SIG-M5 treated with dmso at 0.1 percent for 504 hours (cell line): ENCODE measurements at regions not wholly inside any gene's neighbourhood (a gene's known extent, or its start where the extent isn't known, plus 50 kb on each side); places are given as distances from the start of the nearest gene placed in this dataset.
"Not testable (repeated sequence)": the region's sequence is repeated elsewhere in the genome, so short reads cannot be mapped to it uniquely, and the experiment has no call there.

Source experiments
- DNase-seq: peaks from one replicate; lab custom pipeline; 2025; ENCODE audit not compliant: unreplicated experiment; lab: John Stamatoyannopoulos, UW

DNA sequence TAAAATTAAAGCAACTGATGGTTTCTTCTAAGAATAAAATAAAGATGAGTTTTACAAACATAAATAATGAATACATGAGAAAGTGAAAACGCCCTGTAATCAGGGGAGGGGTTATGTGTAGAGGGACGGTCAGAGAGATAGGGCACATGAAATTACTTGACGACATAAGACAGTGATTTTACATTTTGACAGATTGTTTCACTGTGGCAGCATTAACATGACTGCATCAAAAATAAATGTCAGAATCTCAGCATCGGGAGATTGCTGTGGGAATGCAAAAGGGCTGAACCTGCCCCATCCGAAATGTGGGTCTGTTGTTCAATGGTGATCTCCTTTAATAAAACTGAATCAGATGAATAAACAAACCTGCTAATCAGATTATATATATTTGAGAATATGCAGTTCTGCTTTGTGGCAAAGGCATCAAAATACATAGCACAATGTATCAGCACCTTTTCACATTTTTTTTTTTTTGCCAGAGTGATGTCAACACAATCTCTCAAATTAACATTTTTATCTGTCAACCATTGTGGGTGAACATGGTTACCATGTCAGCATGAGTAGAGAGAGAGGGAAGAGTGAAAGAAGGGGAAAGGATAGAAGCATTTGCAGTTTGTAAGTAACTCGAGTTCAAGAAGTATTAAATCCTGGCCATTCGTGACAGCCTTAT is 177.1 kb upstream of the MAN1A1 start:
- no peak for DNase-seq

DNA sequence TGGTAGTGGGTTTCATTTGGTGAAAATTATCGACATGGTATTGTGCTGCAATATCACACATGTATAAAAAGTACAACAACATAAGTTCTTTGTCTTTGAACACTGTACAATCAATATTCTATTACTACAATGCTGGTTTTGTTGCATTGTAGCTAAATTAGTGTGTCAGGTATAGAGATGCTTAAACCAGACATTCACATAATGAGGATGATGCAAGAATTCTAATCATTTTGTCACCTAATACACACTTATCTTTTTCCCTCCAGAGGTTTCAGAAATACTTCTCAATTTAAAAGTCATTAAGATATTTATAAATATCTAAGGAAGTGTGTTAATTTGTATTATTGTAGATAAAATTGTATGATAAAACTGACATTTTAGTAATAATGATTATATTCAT is 174.8 kb upstream of the MAN1A1 start:
- no peak for DNase-seq

DNA sequence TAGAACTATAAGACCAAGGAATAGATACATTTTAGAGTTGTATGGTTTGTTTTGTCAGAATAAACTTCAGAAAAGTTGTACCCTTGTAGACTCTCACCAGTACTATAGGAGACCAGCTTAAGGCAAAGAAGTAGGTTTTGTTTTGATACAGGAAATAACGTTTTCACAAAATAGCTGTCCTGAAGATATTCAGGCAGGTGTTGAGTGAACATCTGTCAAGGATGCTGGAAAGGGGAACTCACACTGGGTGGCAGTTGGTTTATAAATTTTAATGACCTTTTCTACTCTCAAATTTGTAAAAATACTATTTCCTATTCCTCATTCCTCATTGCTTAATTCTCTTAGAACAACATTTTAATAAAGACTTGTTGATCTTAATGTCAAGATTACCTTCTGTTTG is 174.0 kb upstream of the MAN1A1 start:
- DNase-seq: no peak

- DNase-seq: no peak
Observed at GRCh38 chr6:119521251-119521650, 171.7 kb upstream of the MAN1A1 start.

DNA sequence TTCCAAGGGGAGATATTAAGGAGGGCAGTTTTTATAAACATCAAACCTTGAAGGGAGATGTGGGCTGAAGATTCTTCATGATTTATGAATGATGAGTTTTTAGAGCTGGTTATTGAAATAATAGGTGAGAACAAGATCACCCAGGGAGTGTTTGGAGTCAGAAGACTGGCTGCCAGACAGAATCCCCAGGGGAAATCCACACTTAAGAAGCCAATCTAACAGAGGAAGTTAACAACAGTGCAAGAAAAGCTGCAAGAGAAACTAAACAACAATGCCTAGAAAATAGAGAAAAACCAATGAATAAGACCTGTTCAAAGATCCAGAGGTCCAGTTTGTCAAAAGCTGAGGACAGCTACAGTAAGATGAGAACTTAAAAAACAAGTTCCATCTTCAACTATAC is 167.9 kb upstream of the MAN1A1 start:
- DNase-seq: no peak

DNA sequence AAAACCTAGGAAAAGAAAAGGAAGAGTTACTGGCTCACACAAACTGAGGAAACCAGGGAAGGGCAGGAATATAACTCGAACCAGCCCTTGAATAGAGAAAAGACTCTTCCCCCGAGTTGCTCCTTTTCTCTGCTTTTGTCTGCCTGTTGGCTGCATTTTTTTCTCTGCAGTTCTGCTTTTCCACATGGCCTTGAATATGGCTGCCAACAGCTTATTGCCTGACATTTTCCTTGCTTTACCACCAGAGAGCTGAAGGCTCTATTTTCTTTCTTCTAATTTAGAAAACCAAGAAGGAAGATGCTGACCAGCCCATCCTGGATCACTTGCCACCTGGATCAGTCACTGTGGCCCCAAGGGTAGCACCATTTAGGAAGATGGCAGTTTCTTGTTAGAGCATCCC is 164.8 kb upstream of the MAN1A1 start:
- no peak for DNase-seq

GRCh38 chr6:119511024-119511423 is 161.5 kb upstream of the MAN1A1 start:
- no peak for DNase-seq

DNA sequence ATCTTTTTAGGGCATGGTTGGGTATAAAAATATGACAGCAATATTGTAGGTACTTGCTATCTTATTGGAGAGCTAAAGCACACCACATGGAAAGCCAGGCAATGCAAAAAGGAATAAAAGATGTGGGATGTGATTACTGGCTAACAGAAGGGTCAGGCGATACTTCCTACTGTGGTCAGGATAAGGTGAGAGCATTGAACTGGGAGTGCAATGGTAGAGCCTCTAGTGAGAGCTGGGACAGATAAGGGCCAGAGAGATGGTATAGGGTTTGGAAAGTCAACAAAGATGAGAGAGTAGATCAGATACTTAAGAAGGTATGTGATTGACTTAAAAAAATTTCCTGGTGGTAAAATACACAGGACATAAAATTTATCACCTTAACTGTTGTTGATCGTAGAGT is 160.7 kb upstream of the MAN1A1 start:
- DNase-seq: no peak

GRCh38 chr6:119506631-119507174 is 157.1 kb upstream of the MAN1A1 start:
- DNase-seq: no peak

DNA sequence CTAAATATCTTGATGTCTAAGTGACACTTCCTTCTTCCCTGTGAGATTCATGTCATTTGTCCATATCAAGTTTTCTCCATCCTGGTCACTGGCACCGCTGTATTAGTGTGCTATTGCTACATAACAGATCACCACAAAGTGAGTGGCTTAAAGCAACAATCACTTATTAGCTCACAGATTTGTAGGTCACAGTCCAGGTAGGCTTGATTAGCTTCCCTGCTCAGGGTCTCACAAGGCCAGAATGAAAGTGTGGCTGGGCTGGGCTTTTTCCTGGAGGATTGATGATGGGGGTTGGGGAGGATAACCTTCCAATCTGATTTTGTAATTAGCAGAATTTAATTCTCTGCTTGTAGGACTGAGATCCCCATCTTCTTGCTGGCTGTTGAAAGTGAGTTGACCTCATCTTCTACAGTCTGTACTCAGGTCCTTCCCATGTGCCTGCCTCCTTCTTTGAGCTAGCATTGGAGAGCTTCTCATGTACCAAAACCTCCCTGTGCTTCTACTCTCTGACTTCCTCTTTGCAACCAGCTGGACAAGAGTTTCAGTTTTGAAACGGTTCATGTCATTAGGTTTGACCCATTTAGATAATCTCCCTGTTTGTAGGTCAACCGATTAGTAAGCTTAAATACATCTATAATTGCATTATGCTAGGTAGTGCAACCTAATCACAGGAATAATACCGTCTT is 152.4 kb upstream of the MAN1A1 start:
- DNase-seq: no peak

GRCh38 chr6:119499797-119500196 is 150.2 kb upstream of the MAN1A1 start:
- DNase-seq: no peak

DNA sequence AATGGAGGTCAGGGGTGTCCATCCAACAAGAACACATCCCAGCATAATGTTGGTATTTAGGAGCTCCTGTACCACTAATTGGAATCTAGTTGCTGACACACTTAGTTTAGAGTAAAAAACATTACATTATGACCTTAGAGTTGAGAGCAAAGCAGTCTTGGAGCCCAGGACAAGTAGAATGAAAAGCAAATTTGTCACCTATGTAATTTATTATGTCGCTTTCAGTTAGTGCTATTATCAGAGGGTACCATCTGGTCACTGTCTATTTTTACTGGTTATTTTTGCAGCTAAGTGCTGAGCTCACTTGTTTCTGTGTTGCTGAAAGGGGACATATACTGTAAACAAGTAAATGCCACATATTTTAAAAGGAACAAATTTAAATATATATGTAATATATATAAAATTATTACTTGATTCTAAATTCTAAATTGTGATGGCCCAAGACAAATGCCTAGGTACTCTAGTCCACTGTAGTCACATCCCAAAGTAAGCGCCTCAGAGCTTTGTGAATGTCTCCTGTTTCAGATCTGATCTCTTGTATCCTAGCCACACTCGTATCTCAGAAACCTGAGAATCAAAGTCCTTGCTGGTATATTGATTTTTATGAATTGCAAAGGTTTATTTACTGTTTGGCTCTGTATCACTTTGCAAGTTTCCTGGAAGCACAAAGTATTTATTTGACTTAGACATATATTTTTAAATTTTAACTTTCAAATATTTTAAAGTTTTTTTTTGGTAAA is 148.6 kb upstream of the MAN1A1 start:
- no peak for DNase-seq

DNA sequence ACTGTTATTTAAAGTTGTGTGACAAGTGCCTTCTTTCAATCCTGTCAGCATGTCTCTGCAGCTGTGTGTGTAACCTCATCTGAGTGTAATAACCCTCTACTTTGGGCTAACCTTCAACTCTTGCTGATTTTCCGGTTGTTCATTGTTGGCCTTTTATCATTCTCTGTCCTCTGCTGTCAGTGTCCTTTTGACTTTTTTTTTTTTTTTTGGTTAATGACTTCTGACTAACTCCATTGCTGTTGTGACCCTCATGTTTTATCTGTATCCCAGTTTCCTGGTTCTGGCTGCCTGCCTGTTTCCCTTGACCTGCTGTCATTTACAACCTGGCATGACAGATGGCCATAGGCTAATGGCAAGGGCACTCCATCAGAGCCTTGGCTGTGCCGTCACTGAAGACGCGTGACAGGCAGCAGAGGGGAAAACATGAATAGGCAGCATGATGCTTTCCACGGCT is 145.7 kb upstream of the MAN1A1 start:
- DNase-seq: no peak

GRCh38 chr6:119493980-119494379 is 144.4 kb upstream of the MAN1A1 start:
- DNase-seq: no peak

GRCh38 chr6:119491112-119491511 is 141.6 kb upstream of the MAN1A1 start:
- DNase-seq: not testable (repeated sequence)

GRCh38 chr6:119490050-119490449 is 140.5 kb upstream of the MAN1A1 start:
- DNase-seq: not testable (repeated sequence)

GRCh38 chr6:119484598-119484997 is 135.0 kb upstream of the MAN1A1 start:
- peak; percentile 35 for DNase-seq

GRCh38 chr6:119483908-119484307 is 134.3 kb upstream of the MAN1A1 start:
- DNase-seq: no peak

- DNase-seq: no peak
Observed at GRCh38 chr6:119482850-119483285, 133.3 kb upstream of the MAN1A1 start.

- no peak for DNase-seq
Observed at GRCh38 chr6:119481976-119482375, 132.4 kb upstream of the MAN1A1 start.

DNA sequence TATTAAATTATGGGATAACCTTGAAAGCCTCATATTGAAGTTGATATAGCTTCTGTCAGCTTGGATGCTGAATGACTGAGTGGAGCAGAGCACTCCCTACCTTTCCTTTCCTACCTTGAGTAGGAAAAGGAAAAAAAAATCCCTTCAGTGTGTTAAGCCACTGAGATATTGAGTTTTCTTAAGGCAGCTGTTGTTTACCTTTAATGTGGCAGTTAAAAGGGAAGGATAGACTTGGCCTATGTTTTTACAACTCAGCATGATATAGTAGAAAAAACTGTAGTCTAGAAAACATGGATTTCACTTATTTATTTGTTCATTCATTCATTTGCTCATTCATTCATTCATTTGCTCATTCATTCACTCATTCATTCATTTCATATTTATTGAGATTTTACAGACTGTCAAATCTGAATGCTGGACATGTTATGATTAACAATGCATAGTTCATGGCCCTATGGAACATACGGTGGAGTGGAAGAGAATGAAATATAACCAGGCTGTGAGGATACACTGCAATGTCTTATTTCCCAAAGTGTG is 131.5 kb upstream of the MAN1A1 start:
- no peak for DNase-seq
